ENCODE measurements at regions not wholly inside any gene's neighbourhood (a gene's known extent, or its start where the extent isn't known, plus 50 kb on each side); places are given as distances from the start of the nearest gene placed in this dataset.
"Not testable (repeated sequence)": the region's sequence is repeated elsewhere in the genome, so short reads cannot be mapped to it uniquely, and the experiment has no call there.

- no peak for DNase-seq (ENCODE audit: extremely low read depth, low read depth)
Measured at GRCh38 chr12:104906695-104907094, 51.4 kb downstream of the SLC41A2 start.

- DNase-seq (ENCODE audit: extremely low read depth, low read depth) = not testable (repeated sequence)
Measured at GRCh38 chr12:104905446-104905845, 52.6 kb downstream of the SLC41A2 start.

- no peak for DNase-seq (ENCODE audit: extremely low read depth, low read depth)
Measured at GRCh38 chr12:104903648-104904423, 54.3 kb downstream of the SLC41A2 start.

GRCh38 chr12:104902125-104902524 lies 56.0 kb downstream of the SLC41A2 start:
- no peak for DNase-seq (ENCODE audit: extremely low read depth, low read depth)

GRCh38 chr12:104896710-104897109 lies 61.4 kb downstream of the SLC41A2 start:
- no peak for DNase-seq (ENCODE audit: extremely low read depth, low read depth)

GRCh38 chr12:104896146-104896545 lies 61.9 kb downstream of the SLC41A2 start:
- no peak for DNase-seq (ENCODE audit: extremely low read depth, low read depth)

- DNase-seq (ENCODE audit: extremely low read depth, low read depth) = no peak
Measured at GRCh38 chr12:104895415-104895814, 62.7 kb downstream of the SLC41A2 start.

GRCh38 chr12:104890476-104891096 lies 67.5 kb downstream of the SLC41A2 start:
- no peak for DNase-seq (ENCODE audit: extremely low read depth, low read depth)

GRCh38 chr12:104889735-104890134 lies 68.4 kb downstream of the SLC41A2 start:
- DNase-seq (ENCODE audit: extremely low read depth, low read depth) = no peak

- DNase-seq (ENCODE audit: extremely low read depth, low read depth) = no peak
Measured at GRCh38 chr12:104888892-104889291, 69.2 kb downstream of the SLC41A2 start.

- DNase-seq (ENCODE audit: extremely low read depth, low read depth) = no peak
Measured at GRCh38 chr12:104888481-104888880, 69.6 kb downstream of the SLC41A2 start.

- no peak for DNase-seq (ENCODE audit: extremely low read depth, low read depth)
Measured at GRCh38 chr12:104887452-104887851, 70.6 kb downstream of the SLC41A2 start.

GRCh38 chr12:104886418-104887401 lies 71.4 kb downstream of the SLC41A2 start:
- peak; percentile 9 for DNase-seq (ENCODE audit: extremely low read depth, low read depth)

GRCh38 chr12:104878858-104879257 lies 79.2 kb downstream of the SLC41A2 start:
- not testable (repeated sequence) for DNase-seq (ENCODE audit: extremely low read depth, low read depth)

- DNase-seq (ENCODE audit: extremely low read depth, low read depth) = peak; percentile 40
Measured at GRCh38 chr12:104877103-104877705, 80.9 kb downstream of the SLC41A2 start.

- no peak for DNase-seq (ENCODE audit: extremely low read depth, low read depth)
Measured at GRCh38 chr12:104873374-104873773, 84.7 kb downstream of the SLC41A2 start.

- no peak for DNase-seq (ENCODE audit: extremely low read depth, low read depth)
Measured at GRCh38 chr12:104870797-104871196, 87.3 kb downstream of the SLC41A2 start.

- DNase-seq (ENCODE audit: extremely low read depth, low read depth) = no peak
Measured at GRCh38 chr12:104866291-104866690, 91.8 kb downstream of the SLC41A2 start.

- DNase-seq (ENCODE audit: extremely low read depth, low read depth) = no peak
Measured at GRCh38 chr12:104865080-104865479, 93.0 kb downstream of the SLC41A2 start.

GRCh38 chr12:104864668-104865067 lies 93.4 kb downstream of the SLC41A2 start:
- no peak for DNase-seq (ENCODE audit: extremely low read depth, low read depth)

Measured in NCI-H460 (cell line).